Right ventricle myocardium superior (tissue), 1 donor: ENCODE measurements at regions not wholly inside any gene's neighbourhood (a gene's known extent, or its start where the extent isn't known, plus 50 kb on each side); places are given as distances from the start of the nearest gene placed in this dataset.
A peak's percentile ranks its signal among the peaks of the same experiment; 100 is the strongest.
"Not testable (repeated sequence)": the region's sequence is repeated elsewhere in the genome, so short reads cannot be mapped to it uniquely, and the experiment has no call there.

Experiments used
- ATAC-seq: fragments of 200-7000 bp; cut with Tn5 transposase; one replicate; pipeline ENCODE4 v1.9.1; 2020; ENCODE audit warnings: mild to moderate bottlenecking; ENCODE audit not compliant: poor library complexity
- DNase-seq: peaks from one replicate; pipeline ENCODE4 v3.0.0-alpha.2; 2020
- intact Hi-C: fragments of 100-400 bp; cut with DNase I; formaldehyde crosslinking; loops from one replicate; pipeline ENCODE4 v1.11.2; 2022
- donor health status: DM: no; HTN: yes; CAD: no; lungs with severe emphysema.

DNA sequence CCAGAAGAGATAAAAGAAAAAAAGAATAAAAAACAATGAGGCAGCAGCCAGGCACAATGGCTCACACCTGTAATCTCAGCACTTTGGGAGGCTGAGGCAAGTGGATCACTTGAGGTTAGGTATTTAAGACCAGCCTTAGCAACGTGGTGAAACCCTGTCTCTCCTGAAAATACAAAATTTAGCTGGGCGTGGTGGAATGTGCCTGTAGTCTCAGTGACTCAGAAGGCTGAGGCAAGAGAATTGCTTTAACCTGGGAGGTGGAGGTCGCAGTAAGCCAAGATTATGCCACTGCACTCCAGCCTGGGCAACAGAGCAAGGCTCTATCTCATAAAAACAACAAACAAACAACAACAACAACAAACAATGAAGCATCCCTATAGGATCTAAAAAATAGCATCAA lies 121.5 kb downstream of the HMHB1 start:
- intact Hi-C loops = no loop called here
- no peak for ATAC-seq
- DNase-seq = no peak

GRCh38 chr5:143934821-143935220 lies 122.9 kb downstream of the HMHB1 start:
- DNase-seq (no peak), ATAC-seq (no peak)
- intact Hi-C loops = no loop called here

- DNase-seq (no peak), ATAC-seq (no peak)
- intact Hi-C loops = no loop called here
These were observed 126.3 kb downstream of the HMHB1 start for GRCh38 chr5:143938230-143938629.

- DNase-seq (no peak), ATAC-seq (no peak)
- intact Hi-C loops = no loop called here
These were observed 134.9 kb downstream of the HMHB1 start for GRCh38 chr5:143946837-143947236.

GRCh38 chr5:143947313-143947712 lies 135.4 kb downstream of the HMHB1 start:
- DNase-seq = no peak
- intact Hi-C loops = no loop called here
- no peak for ATAC-seq

DNA sequence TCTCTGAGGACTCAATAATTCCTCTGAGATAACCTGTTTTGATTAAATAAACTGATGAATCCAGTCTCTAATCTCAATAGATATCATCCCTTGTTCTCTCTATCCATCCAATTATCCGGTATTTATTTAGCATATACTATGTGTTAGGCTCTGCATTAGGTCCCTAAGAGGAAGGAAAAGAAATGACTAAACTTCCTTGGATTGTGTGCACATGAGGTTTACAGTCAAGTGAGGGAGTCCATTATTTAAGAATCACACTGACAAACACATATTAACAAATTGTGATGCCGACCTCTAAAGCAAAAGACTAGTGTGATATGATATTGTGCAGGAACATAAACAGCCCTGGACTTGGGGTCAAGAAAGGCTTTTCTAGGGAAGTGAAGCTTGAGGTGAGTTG lies 140.8 kb downstream of the HMHB1 start:
- DNase-seq (no peak), ATAC-seq (no peak)
- intact Hi-C loops = no loop called here

DNA sequence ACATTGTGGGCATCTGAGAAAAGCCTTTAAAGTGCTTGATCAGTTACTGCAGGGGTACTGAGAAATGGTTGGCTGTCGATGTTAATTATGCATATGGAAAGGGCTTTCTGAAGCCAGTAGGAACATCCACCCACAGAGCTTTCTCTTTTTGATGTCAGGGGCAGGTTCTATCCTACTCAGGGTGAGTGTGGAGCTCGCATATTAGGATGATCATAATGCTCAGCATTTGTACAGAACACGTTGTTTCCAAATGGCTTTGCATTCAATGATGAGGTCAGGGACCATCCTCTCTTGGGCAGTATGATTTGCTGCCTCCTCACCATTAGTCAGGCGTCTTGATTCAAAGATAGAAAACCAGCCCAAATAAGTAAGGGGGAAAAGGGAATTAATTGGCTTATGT lies 141.9 kb downstream of the HMHB1 start:
- intact Hi-C loops = no loop called here
- ATAC-seq (no peak), DNase-seq (no peak)

GRCh38 chr5:143955141-143955540 lies 143.2 kb downstream of the HMHB1 start:
- ATAC-seq = peak; percentile 87
- no peak for DNase-seq
- intact Hi-C loops = no loop called here

DNA sequence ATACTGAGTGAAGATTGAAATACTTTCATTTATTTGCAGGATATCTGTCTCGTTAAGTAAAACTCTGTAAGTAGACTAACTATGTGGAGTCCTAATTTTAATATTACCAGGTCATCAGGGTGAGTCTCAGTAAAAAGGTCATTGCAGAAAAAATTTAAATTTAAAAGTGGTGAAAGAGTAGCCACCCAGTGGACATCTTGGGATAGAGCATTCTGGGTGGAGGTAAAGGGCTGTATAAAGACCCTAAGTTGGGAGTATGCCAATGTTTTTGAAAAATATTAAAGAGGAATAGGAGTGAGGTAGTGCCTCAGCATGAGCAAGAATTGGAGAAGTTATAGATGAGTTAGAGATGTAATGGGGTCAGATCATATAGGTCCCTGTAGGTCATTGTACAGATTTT lies 145.5 kb downstream of the HMHB1 start:
- ATAC-seq = no peak
- DNase-seq = no peak
- intact Hi-C loops = no loop called here

DNA sequence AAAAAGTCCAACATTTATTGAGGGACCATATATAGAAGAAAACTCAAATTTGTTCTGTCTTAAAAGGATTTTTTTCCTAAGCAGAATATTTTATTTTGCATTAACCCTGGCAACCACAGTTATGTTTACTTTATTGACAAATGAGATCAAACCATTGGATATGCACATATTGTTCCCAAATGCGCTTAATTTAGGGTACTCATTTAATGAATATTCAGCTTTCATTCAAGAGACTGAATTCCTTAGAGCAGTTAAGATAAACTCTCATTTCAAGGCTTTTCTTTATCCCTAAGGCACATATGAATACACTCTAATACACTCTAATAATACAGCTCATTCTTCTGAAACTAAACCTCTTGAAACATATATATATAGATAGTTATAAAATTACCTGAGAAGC lies 150.2 kb downstream of the HMHB1 start:
- intact Hi-C loops = no loop called here
- no peak for DNase-seq
- ATAC-seq = no peak

DNA sequence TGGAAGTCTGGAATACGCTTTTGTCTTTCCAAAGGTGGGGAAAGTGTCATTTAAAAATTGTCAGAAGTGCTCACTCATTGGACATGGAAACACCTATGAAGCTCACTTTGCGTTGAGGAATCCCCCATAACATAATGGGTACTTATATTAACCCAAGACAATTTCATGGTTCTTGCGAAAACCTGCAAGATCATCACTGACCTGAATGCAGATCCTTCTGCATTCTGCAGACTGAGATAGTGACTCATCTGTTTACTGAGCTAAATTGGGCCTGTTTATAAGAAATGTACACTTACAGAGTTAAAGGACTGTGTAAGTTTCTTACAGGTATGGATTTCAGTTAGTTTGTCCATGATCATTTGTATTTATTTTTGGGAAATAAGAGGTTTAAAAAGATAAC lies 153.0 kb downstream of the HMHB1 start:
- no peak for ATAC-seq
- DNase-seq = no peak
- intact Hi-C loops = no loop called here

DNA sequence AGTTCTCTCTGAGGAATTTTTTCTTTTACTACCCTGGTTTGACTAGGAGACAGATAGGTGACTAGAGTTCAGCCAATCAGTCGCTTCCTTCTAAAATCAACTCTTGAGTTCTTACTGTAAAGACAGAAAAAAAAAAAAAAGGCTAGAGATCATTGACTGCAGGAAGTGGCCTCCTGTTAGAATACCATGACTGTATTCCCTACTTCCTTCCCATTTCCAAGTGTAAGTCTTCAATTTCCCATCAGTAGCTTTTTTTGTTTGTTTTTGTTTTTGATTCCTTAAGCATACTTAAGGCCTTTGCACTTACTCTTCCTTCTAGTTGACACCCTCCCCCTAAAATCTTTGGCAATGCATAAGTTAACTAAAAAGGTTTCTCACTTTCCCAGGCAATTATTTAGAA lies 154.3 kb downstream of the HMHB1 start:
- DNase-seq = no peak
- ATAC-seq = no peak
- intact Hi-C loops = no loop called here

DNA sequence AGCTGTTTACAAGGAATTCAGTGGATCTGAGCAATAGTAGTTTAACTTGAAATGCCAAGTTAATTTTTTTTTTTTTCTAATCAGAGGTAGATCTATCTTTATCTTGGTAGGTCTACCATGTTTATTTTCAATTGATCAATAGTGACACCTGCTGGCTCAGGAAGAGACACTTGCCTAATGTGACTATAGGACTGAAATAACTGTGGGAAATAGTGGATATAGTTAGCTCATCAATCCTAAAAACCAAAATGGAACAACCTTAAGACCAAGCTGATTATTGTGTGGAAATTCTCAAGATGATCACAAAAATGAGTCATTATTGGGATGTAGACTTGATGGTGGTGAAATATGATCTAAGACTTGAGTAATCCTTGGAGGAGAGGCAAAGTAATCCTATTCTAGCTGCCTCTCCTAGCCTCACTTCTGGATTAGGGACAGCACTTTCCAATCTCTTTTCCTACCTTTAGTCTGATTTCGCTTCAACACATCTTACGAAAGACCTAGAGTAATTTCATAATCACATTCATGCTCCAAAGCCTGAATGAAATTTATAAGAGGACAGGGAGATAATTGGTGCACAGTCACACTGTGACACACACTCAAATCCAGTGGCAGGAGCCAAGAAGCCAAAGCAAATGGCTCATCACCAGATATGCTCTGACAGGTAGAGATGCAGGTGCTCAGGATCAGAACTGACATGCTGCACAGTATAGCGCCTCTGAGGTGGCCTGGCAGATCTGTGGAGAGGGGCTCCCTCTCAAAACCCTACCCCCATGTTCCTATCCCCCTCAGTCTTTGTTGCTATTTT lies 156.3 kb downstream of the HMHB1 start:
- intact Hi-C loops = no loop called here
- no peak for DNase-seq
- peak; percentile 38 for ATAC-seq

DNA sequence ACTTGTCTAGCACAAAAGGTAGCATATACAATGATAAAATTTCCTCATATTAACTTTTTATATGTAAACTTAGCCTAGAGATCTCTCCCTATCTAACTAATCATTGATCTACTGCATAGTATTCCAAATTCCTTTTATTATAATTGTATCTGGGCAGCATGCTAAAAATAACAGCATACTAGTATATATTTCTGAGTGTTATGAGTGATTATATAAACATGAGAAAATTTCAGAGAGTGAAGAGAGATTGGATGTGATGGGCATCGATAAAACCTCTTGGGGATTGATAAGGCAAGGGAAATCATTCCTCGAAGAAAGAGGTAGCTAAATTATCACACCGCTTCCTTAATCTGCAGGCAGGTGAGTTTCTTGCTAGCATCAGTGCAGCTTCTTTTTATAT lies 158.2 kb downstream of the HMHB1 start:
- DNase-seq = no peak
- intact Hi-C loops = no loop called here

DNA sequence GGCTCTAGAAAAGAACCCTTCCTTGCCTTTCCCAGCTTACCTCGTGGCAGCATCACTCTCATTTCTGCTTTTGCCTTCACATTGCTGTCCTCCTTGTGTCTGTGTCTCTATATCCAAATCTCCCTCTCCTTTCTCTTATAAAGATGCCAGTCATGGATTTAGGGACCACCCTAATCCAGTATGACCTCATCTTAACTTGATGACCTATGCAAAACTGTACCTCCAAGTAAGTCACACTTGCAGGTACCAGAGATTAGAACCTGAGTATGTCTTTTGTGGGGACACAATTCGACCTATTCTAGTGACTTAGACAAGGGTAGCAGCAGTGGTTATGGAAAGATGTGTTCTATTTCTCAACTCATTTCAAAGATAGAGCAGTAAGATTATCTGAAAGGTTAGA lies 160.1 kb downstream of the HMHB1 start:
- no peak for ATAC-seq
- DNase-seq = no peak
- intact Hi-C loops = no loop called here

More for the DNA sequence above, 158.2 kb downstream of the HMHB1 start:
- ATAC-seq = no peak

DNA sequence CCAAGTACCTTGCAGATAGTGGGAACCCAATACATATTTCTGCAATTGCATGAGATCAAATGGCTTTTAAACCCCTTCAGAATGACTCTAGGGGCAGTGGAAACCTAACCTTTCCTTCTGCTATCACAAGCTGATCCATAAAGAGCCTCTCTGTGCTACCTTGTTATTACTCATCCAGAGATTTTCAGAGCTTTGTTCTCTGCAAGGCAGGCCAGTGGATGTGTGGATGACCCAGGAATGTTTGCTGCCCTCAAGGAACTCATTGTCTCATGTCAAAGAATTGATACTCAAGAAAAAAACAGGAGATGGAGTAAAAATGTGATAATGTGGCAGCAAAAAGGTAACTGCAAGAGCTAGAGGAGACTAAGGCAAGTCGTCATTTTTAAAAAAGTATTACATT lies 164.1 kb downstream of the HMHB1 start:
- DNase-seq (no peak), ATAC-seq (no peak)
- intact Hi-C loops = no loop called here

GRCh38 chr5:143977891-143978461 lies 166.0 kb downstream of the HMHB1 start:
- DNase-seq = no peak
- ATAC-seq = no peak
- intact Hi-C loops = no loop called here

DNA sequence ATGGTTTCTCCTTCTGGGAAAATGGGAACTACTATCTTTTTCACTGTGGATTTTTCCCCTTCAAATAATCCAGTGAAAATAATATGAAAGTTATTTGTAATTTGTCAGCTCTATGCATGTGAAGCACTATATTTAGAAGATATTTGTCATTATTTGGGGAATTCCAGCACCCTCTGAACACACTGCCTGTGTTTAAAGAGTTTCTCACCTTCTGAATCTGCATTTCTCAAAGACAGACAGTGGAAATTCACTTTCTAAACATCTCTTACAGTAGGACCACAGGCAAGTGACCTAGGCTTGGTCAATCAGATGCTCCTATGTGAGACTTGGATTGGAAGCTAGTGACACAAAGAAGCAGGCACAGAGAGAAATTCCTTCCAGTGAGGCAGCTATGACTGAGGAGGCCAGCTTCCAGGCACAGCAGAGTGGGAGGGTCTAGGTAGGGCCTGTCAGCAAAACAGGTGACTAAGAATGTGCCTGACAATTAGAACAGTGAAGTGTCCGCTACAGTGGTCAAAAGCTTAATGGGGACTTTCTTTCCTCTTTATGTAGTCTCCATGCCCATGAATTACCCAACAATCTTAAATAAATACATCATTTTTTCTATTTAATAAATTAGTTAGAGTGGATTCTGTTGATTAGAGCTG lies 167.2 kb downstream of the HMHB1 start:
- no peak for ATAC-seq
- intact Hi-C loops = no loop called here
- DNase-seq = no peak

- ATAC-seq (no peak), DNase-seq (no peak)
- intact Hi-C loops = no loop called here
These were observed 168.5 kb downstream of the HMHB1 start for GRCh38 chr5:143980506-143980905.

- DNase-seq, intact Hi-C loops, ATAC-seq: not testable (repeated sequence)
These were observed 171.0 kb downstream of the HMHB1 start for GRCh38 chr5:143982957-143983356.
